HG03571 (cell line): ENCODE measurements at regions not wholly inside any gene's neighbourhood (a gene's known extent, or its start where the extent isn't known, plus 50 kb on each side); places are given as distances from the start of the nearest gene placed in this dataset.

Experiments
- ATAC-seq: cut with Tn5 transposase; IDR thresholded peaks from one replicate; pipeline ENCODE4 v1.9.1; 2021; ENCODE audit not compliant: unreplicated experiment

GRCh38 chr5:125526966-125527365, 780.5 kb upstream of the ZNF608 start:
- no peak for ATAC-seq

GRCh38 chr5:125528881-125529280, 782.4 kb upstream of the ZNF608 start:
- no peak for ATAC-seq

GRCh38 chr5:125530833-125531615, 784.6 kb upstream of the ZNF608 start:
- ATAC-seq: no peak

GRCh38 chr5:125536095-125536494, 789.7 kb upstream of the ZNF608 start:
- no peak for ATAC-seq

GRCh38 chr5:125536582-125536981, 790.1 kb upstream of the ZNF608 start:
- ATAC-seq: no peak

GRCh38 chr5:125537661-125538060, 791.2 kb upstream of the ZNF608 start:
- no peak for ATAC-seq

- ATAC-seq: no peak
These were observed 792.0 kb upstream of the ZNF608 start for GRCh38 chr5:125538469-125538868.

GRCh38 chr5:125541085-125541484, 794.6 kb upstream of the ZNF608 start:
- no peak for ATAC-seq

- ATAC-seq: no peak
These were observed 803.0 kb upstream of the ZNF608 start for GRCh38 chr5:125549322-125549911.

GRCh38 chr5:125550274-125550673, 803.8 kb upstream of the ZNF608 start:
- no peak for ATAC-seq

- no peak for ATAC-seq
These were observed 804.8 kb upstream of the ZNF608 start for GRCh38 chr5:125551246-125551645.

- ATAC-seq: no peak
These were observed 805.4 kb upstream of the ZNF608 start for GRCh38 chr5:125551797-125552196.

- ATAC-seq: no peak
These were observed 806.0 kb upstream of the ZNF608 start for GRCh38 chr5:125552486-125552885.

GRCh38 chr5:125554355-125554754, 807.9 kb upstream of the ZNF608 start:
- ATAC-seq: no peak

GRCh38 chr5:125555591-125555990, 809.2 kb upstream of the ZNF608 start:
- no peak for ATAC-seq

- ATAC-seq: no peak
These were observed 811.6 kb upstream of the ZNF608 start for GRCh38 chr5:125558016-125558415.

GRCh38 chr5:125558466-125558865, 812.0 kb upstream of the ZNF608 start:
- no peak for ATAC-seq

GRCh38 chr5:125559296-125559695, 812.9 kb upstream of the ZNF608 start:
- no peak for ATAC-seq

GRCh38 chr5:125560476-125561225, 814.2 kb upstream of the ZNF608 start:
- ATAC-seq: no peak

GRCh38 chr5:125564317-125564975, 818.0 kb upstream of the ZNF608 start:
- no peak for ATAC-seq

- no peak for ATAC-seq
These were observed 828.1 kb upstream of the ZNF608 start for GRCh38 chr5:125574491-125575044.
